MCF 10A (cell line): ENCODE measurements at regions not wholly inside any gene's neighbourhood (a gene's known extent, or its start where the extent isn't known, plus 50 kb on each side); places are given as distances from the start of the nearest gene placed in this dataset.

Source experiments
- BruUV-seq: library from RNA; stranded (reverse); fragments of 400-500 nt; replicated peaks from 2 replicates; lab custom pipeline; 2021; lab: Mats Ljungman, UMichigan
- CTCF ChIA-PET: fragments of 300-600 bp; sonication (Branson Sonifier 250); formaldehyde crosslinking; extraction: SDS; loops from one replicate; lab custom pipeline; 2021; ENCODE audit warnings: antibody characterized with exemption, inconsistent platforms; lab: Yijun Ruan, JAX
- POLR2A ChIA-PET: fragments of 300-600, 350-650 bp; sonication (Branson Sonifier 250); formaldehyde crosslinking; extraction: SDS; loops from one replicate; lab custom pipeline; 2020; ENCODE audit warnings: antibody characterized with exemption, inconsistent platforms; lab: Yijun Ruan, JAX
- DNase-seq: peaks from one replicate; pipeline ENCODE4 v3.0.0-alpha.2; 2018; ENCODE audit not compliant: unreplicated experiment
- H3K27ac Mint-ChIP-seq: one replicate; pipeline ENCODE4 v1.8.0; 2022; ENCODE audit warnings: mild to moderate bottlenecking, low read depth, mixed read lengths; ENCODE audit not compliant: unreplicated experiment
- H3K27me3 Mint-ChIP-seq: one replicate; pipeline ENCODE4 v1.8.0; 2022; ENCODE audit warnings: mixed read lengths; ENCODE audit not compliant: insufficient read depth, unreplicated experiment
- H3K36me3 Mint-ChIP-seq: one replicate; pipeline ENCODE4 v1.8.0; 2022; ENCODE audit warnings: mild to moderate bottlenecking, moderate library complexity, mixed read lengths; ENCODE audit not compliant: insufficient read depth, unreplicated experiment
- H3K4me1 Mint-ChIP-seq: one replicate; pipeline ENCODE4 v1.8.0; 2022; ENCODE audit warnings: mixed read lengths; ENCODE audit not compliant: insufficient read depth, unreplicated experiment
- H3K4me3 Mint-ChIP-seq: one replicate; pipeline ENCODE4 v1.8.0; 2022; ENCODE audit warnings: mild to moderate bottlenecking, moderate library complexity, mixed read lengths; ENCODE audit not compliant: unreplicated experiment
- H3K9me3 Mint-ChIP-seq: one replicate; pipeline ENCODE4 v1.8.0; 2022; ENCODE audit warnings: mixed read lengths; ENCODE audit not compliant: unreplicated experiment
- CTCF ChIP-seq: fragments of 200-600 bp; IDR thresholded peaks from one replicate; pipeline ENCODE4 v1.8.0; 2022; ENCODE audit warnings: antibody characterized with exemption, mild to moderate bottlenecking; ENCODE audit not compliant: unreplicated experiment
- intact Hi-C: fragments of 100-400 bp; cut with micrococcal nuclease; formaldehyde crosslinking; loops from 2 replicates; pipeline ENCODE4 v1.14.1; 2022

GRCh38 chr10:83310688-83311087 is 828.6 kb upstream of the GHITM start:
- intact Hi-C loops = no loop called here
- no peak for TF ChIP-seq CTCF
- no TSS peak for BruUV-seq
- no peaks in the 10 kb centered on the region for H3K27me3 Mint-ChIP-seq
- CTCF ChIA-PET = interaction anchor here (0.6 kb wide), 2 partner anchors 9 to 559 kb away, joined by 3 to 4 read pairs; no protein-coding TSS in a partner anchor
- no peak for DNase-seq
- H3K27ac Mint-ChIP-seq = no peak overlapping the region
- H3K9me3 Mint-ChIP-seq = no peaks in the 10 kb centered on the region
- H3K36me3 Mint-ChIP-seq = no peaks in the 10 kb centered on the region
- POLR2A ChIA-PET = interaction anchor here (0.6 to 1.1 kb wide), 2 partner anchors 84 to 804 kb away, joined by 3 read pairs; no protein-coding TSS in a partner anchor
- H3K4me1 Mint-ChIP-seq = peaks cover 6% of the 10 kb centered on the region
- no peak overlapping the region for H3K4me3 Mint-ChIP-seq

DNA sequence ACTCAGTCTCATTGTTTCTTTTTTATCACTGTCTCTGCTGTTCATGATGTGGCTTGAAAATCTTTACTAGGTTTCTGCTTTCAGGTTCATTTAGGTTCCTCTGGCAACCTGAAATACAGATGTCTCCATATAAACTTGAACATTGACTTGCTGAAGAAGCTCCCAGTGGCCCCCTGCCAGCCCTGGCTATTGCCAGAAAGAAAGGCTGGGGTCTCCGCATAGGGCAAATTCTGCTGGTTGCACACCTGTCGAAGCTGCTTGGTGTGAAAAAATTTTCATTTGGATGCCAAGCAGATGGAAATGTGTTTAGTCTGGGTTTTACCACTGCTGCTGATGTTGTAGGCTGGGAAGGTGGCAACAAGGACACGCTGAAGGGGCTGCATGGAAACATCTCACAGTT is 826.7 kb upstream of the GHITM start:
- no peak overlapping the region for H3K4me3 Mint-ChIP-seq
- no peak overlapping the region for H3K27ac Mint-ChIP-seq
- no peak for TF ChIP-seq CTCF
- DNase-seq = no peak
- ChIA-PET CTCF (interaction anchor here (1.0 kb wide), 1 partner anchor 104 kb away, joined by 3 read pairs; no protein-coding TSS in a partner anchor), POLR2A (interaction anchor here (0.7 to 1.2 kb wide), 3 partner anchors 8 to 78 kb away, joined by 3 to 4 read pairs (median 3); no protein-coding TSS in a partner anchor)
- BruUV-seq = no TSS peak
- intact Hi-C loops = no loop called here
- H3K4me1 Mint-ChIP-seq = peaks cover 6% of the 10 kb centered on the region
- H3K36me3 Mint-ChIP-seq = no peaks in the 10 kb centered on the region
- H3K9me3 Mint-ChIP-seq = no peaks in the 10 kb centered on the region
- no peaks in the 10 kb centered on the region for H3K27me3 Mint-ChIP-seq

GRCh38 chr10:83332690-83333089 is 806.6 kb upstream of the GHITM start:
- CTCF ChIA-PET = interaction anchor here (0.7 kb wide), 1 partner anchor 333 kb away, joined by 3 read pairs; no protein-coding TSS in a partner anchor
- TF ChIP-seq CTCF = no peak
- DNase-seq = peak; percentile 59
- Mint-ChIP-seq H3K4me1 (peaks cover 5% of the 10 kb centered on the region), H3K9me3 (no peaks in the 10 kb centered on the region), H3K27me3 (no peaks in the 10 kb centered on the region), H3K4me3 (no peak overlapping the region), H3K36me3 (no peaks in the 10 kb centered on the region), H3K27ac (no peak overlapping the region)
- BruUV-seq = no TSS peak
- intact Hi-C loops = no loop called here
- POLR2A ChIA-PET = no interaction called here

GRCh38 chr10:83333566-83333965 is 805.7 kb upstream of the GHITM start:
- DNase-seq = no peak
- no peak overlapping the region for H3K27ac Mint-ChIP-seq
- no peak for TF ChIP-seq CTCF
- peaks cover 5% of the 10 kb centered on the region for H3K4me1 Mint-ChIP-seq
- ChIA-PET POLR2A (no interaction called here), CTCF (interaction anchor here (0.7 kb wide), 1 partner anchor 334 kb away, joined by 3 read pairs; no protein-coding TSS in a partner anchor)
- no peaks in the 10 kb centered on the region for H3K27me3 Mint-ChIP-seq
- BruUV-seq = no TSS peak
- no peaks in the 10 kb centered on the region for H3K36me3 Mint-ChIP-seq
- no peaks in the 10 kb centered on the region for H3K9me3 Mint-ChIP-seq
- intact Hi-C loops = no loop called here
- H3K4me3 Mint-ChIP-seq = no peak overlapping the region
